BLaER1 (cell line): ENCODE measurements at regions not wholly inside any gene's neighbourhood (a gene's known extent, or its start where the extent isn't known, plus 50 kb on each side); places are given as distances from the start of the nearest gene placed in this dataset.

Experiments
- H3K27ac ChIP-seq: shearing (Covaris generic); formaldehyde crosslinking; 2 replicates; pipeline ENCODE4 v1.8.1; 2022
- H3K27me3 ChIP-seq: shearing (Covaris generic); formaldehyde crosslinking; 2 replicates; pipeline ENCODE4 v1.8.1; 2022
- H3K36me3 ChIP-seq: shearing (Covaris generic); formaldehyde crosslinking; 2 replicates; pipeline ENCODE4 v1.8.1; 2022
- H3K4me1 ChIP-seq: shearing (Covaris generic); formaldehyde crosslinking; 2 replicates; pipeline ENCODE4 v1.8.1; 2022
- H3K4me2 ChIP-seq: shearing (Covaris generic); formaldehyde crosslinking; 2 replicates; pipeline ENCODE4 v1.8.1; 2022
- H3K4me3 ChIP-seq: shearing (Covaris generic); formaldehyde crosslinking; 2 replicates; pipeline ENCODE4 v1.8.1; 2022
- H3K9ac ChIP-seq: shearing (Covaris generic); formaldehyde crosslinking; 2 replicates; pipeline ENCODE4 v1.8.1; 2022
- H3K9me3 ChIP-seq: shearing (Covaris generic); formaldehyde crosslinking; 2 replicates; pipeline ENCODE4 v1.8.1; 2022
- H4K20me1 ChIP-seq: shearing (Covaris generic); formaldehyde crosslinking; 2 replicates; pipeline ENCODE4 v1.8.1; 2022
- Cebpa-rat ChIP-seq: shearing (Covaris generic); IDR thresholded peaks from 2 replicates; pipeline ENCODE4 v1.8.1; 2022

- Histone ChIP-seq H3K4me2 (no peak overlapping the region), H3K36me3 (no peaks in the 10 kb centered on the region), H3K9me3 (no peaks in the 10 kb centered on the region), H3K4me3 (no peak overlapping the region), H4K20me1 (no peaks in the 10 kb centered on the region), H3K27ac (no peak overlapping the region), H3K9ac (no peak overlapping the region), H3K27me3 (no peaks in the 10 kb centered on the region), H3K4me1 (no peaks in the 10 kb centered on the region)
- TF ChIP-seq Cebpa-rat, result no peak
Measured at GRCh38 chr16:80175011-80175410, 365.8 kb upstream of the DYNLRB2 start.

- Histone ChIP-seq H3K36me3 (no peaks in the 10 kb centered on the region), H3K9me3 (no peaks in the 10 kb centered on the region), H3K9ac (no peak overlapping the region), H3K27me3 (no peaks in the 10 kb centered on the region), H3K4me2 (no peak overlapping the region), H4K20me1 (no peaks in the 10 kb centered on the region), H3K27ac (no peak overlapping the region), H3K4me3 (no peak overlapping the region), H3K4me1 (no peaks in the 10 kb centered on the region)
- TF ChIP-seq Cebpa-rat, result no peak
Measured at GRCh38 chr16:80174416-80174815, 366.4 kb upstream of the DYNLRB2 start.

GRCh38 chr16:80171746-80172145 lies 369.0 kb upstream of the DYNLRB2 start:
- Histone ChIP-seq H3K9ac (no peak overlapping the region), H3K4me3 (no peak overlapping the region), H3K9me3 (no peaks in the 10 kb centered on the region), H3K36me3 (no peaks in the 10 kb centered on the region), H4K20me1 (no peaks in the 10 kb centered on the region), H3K27ac (no peak overlapping the region), H3K4me1 (no peaks in the 10 kb centered on the region), H3K4me2 (no peak overlapping the region), H3K27me3 (no peaks in the 10 kb centered on the region)
- no peak for TF ChIP-seq Cebpa-rat

- H3K9ac ChIP-seq, result no peak overlapping the region
- H4K20me1 ChIP-seq, result no peaks in the 10 kb centered on the region
- H3K4me2 ChIP-seq, result no peak overlapping the region
- H3K36me3 ChIP-seq, result no peaks in the 10 kb centered on the region
- TF ChIP-seq Cebpa-rat, result no peak
- no peak overlapping the region for H3K4me3 ChIP-seq
- H3K27me3 ChIP-seq, result no peaks in the 10 kb centered on the region
- H3K9me3 ChIP-seq, result no peaks in the 10 kb centered on the region
- H3K4me1 ChIP-seq, result no peaks in the 10 kb centered on the region
- H3K27ac ChIP-seq, result no peak overlapping the region
Measured at GRCh38 chr16:80171199-80171598, 369.6 kb upstream of the DYNLRB2 start.

- Histone ChIP-seq H4K20me1 (no peaks in the 10 kb centered on the region), H3K27ac (no peak overlapping the region), H3K4me2 (no peak overlapping the region), H3K9ac (no peak overlapping the region), H3K36me3 (no peaks in the 10 kb centered on the region), H3K4me3 (no peak overlapping the region), H3K27me3 (no peaks in the 10 kb centered on the region), H3K4me1 (no peaks in the 10 kb centered on the region), H3K9me3 (no peaks in the 10 kb centered on the region)
- TF ChIP-seq Cebpa-rat, result no peak
Measured at GRCh38 chr16:80167657-80168390, 373.0 kb upstream of the DYNLRB2 start.

- Histone ChIP-seq H3K4me2 (no peak overlapping the region), H3K36me3 (no peaks in the 10 kb centered on the region), H3K27ac (no peak overlapping the region), H3K4me3 (no peak overlapping the region), H3K4me1 (no peaks in the 10 kb centered on the region), H4K20me1 (no peaks in the 10 kb centered on the region), H3K9me3 (no peaks in the 10 kb centered on the region), H3K9ac (no peak overlapping the region), H3K27me3 (no peaks in the 10 kb centered on the region)
- TF ChIP-seq Cebpa-rat, result no peak
Measured at GRCh38 chr16:80166082-80166481, 374.7 kb upstream of the DYNLRB2 start.

GRCh38 chr16:80164966-80165550 lies 375.7 kb upstream of the DYNLRB2 start:
- Histone ChIP-seq H3K27ac (no peak overlapping the region), H3K27me3 (no peaks in the 10 kb centered on the region), H3K4me3 (no peak overlapping the region), H3K4me1 (no peaks in the 10 kb centered on the region), H4K20me1 (no peaks in the 10 kb centered on the region), H3K9me3 (no peaks in the 10 kb centered on the region), H3K9ac (no peak overlapping the region), H3K36me3 (no peaks in the 10 kb centered on the region), H3K4me2 (no peak overlapping the region)
- no peak for TF ChIP-seq Cebpa-rat

GRCh38 chr16:80163339-80163738 lies 377.5 kb upstream of the DYNLRB2 start:
- no peak for TF ChIP-seq Cebpa-rat
- Histone ChIP-seq H3K9ac (no peak overlapping the region), H3K27me3 (no peaks in the 10 kb centered on the region), H3K4me3 (no peak overlapping the region), H3K27ac (no peak overlapping the region), H3K36me3 (no peaks in the 10 kb centered on the region), H3K4me1 (no peaks in the 10 kb centered on the region), H3K9me3 (no peaks in the 10 kb centered on the region), H3K4me2 (no peak overlapping the region), H4K20me1 (no peaks in the 10 kb centered on the region)

GRCh38 chr16:80161799-80162739 lies 378.7 kb upstream of the DYNLRB2 start:
- Histone ChIP-seq H3K9me3 (no peaks in the 10 kb centered on the region), H3K4me1 (no peaks in the 10 kb centered on the region), H3K4me2 (no peak overlapping the region), H3K36me3 (no peaks in the 10 kb centered on the region), H4K20me1 (no peaks in the 10 kb centered on the region), H3K4me3 (no peak overlapping the region), H3K27me3 (no peaks in the 10 kb centered on the region), H3K9ac (no peak overlapping the region), H3K27ac (no peak overlapping the region)
- TF ChIP-seq Cebpa-rat, result no peak

- no peak for TF ChIP-seq Cebpa-rat
- Histone ChIP-seq H4K20me1 (no peaks in the 10 kb centered on the region), H3K36me3 (no peaks in the 10 kb centered on the region), H3K27me3 (no peaks in the 10 kb centered on the region), H3K9ac (no peak overlapping the region), H3K4me1 (no peaks in the 10 kb centered on the region), H3K9me3 (no peaks in the 10 kb centered on the region), H3K27ac (no peak overlapping the region), H3K4me2 (no peak overlapping the region), H3K4me3 (no peak overlapping the region)
Measured at GRCh38 chr16:80158766-80159165, 382.0 kb upstream of the DYNLRB2 start.
